Activated T-cell treated with anti-CD3 and anti-CD28 coated beads for 48 hours (primary cell): ENCODE measurements at regions not wholly inside any gene's neighbourhood (a gene's known extent, or its start where the extent isn't known, plus 50 kb on each side); places are given as distances from the start of the nearest gene placed in this dataset.

ENCODE experiments used
- DNase-seq: peaks from one replicate; pipeline ENCODE4 v3.0.0-alpha.2; 2020; ENCODE audit warnings: low read depth

GRCh38 chr9:86525182-86525581 is 171.0 kb upstream of the TUT7 start:
- no peak for DNase-seq

- DNase-seq = no peak
Measured at GRCh38 chr9:86521977-86522376, 167.8 kb upstream of the TUT7 start.

- no peak for DNase-seq
Measured at GRCh38 chr9:86521322-86521721, 167.1 kb upstream of the TUT7 start.

- DNase-seq = no peak
Measured at GRCh38 chr9:86519066-86519615, 164.9 kb upstream of the TUT7 start.

GRCh38 chr9:86517475-86517874 is 163.3 kb upstream of the TUT7 start:
- no peak for DNase-seq

GRCh38 chr9:86516564-86516963 is 162.4 kb upstream of the TUT7 start:
- no peak for DNase-seq

GRCh38 chr9:86515221-86515620 is 161.0 kb upstream of the TUT7 start:
- DNase-seq = no peak

GRCh38 chr9:86513429-86513828 is 159.2 kb upstream of the TUT7 start:
- no peak for DNase-seq

- DNase-seq = no peak
Measured at GRCh38 chr9:86512929-86513328, 158.7 kb upstream of the TUT7 start.

- DNase-seq = no peak
Measured at GRCh38 chr9:86511614-86512360, 157.6 kb upstream of the TUT7 start.

GRCh38 chr9:86508208-86508903 is 154.1 kb upstream of the TUT7 start:
- DNase-seq = no peak

- DNase-seq = no peak
Measured at GRCh38 chr9:86507212-86507630, 153.0 kb upstream of the TUT7 start.

- no peak for DNase-seq
Measured at GRCh38 chr9:86503942-86504341, 149.7 kb upstream of the TUT7 start.

- no peak for DNase-seq
Measured at GRCh38 chr9:86503314-86503713, 149.1 kb upstream of the TUT7 start.

- DNase-seq = no peak
Measured at GRCh38 chr9:86500667-86501435, 146.6 kb upstream of the TUT7 start.

- DNase-seq = no peak
Measured at GRCh38 chr9:86500031-86500430, 145.8 kb upstream of the TUT7 start.

- DNase-seq = no peak
Measured at GRCh38 chr9:86494644-86495111, 140.5 kb upstream of the TUT7 start.

- no peak for DNase-seq
Measured at GRCh38 chr9:86491468-86492266, 137.5 kb upstream of the TUT7 start.

GRCh38 chr9:86488794-86489193 is 134.6 kb upstream of the TUT7 start:
- DNase-seq = no peak

- no peak for DNase-seq
Measured at GRCh38 chr9:86488345-86488744, 134.1 kb upstream of the TUT7 start.

- no peak for DNase-seq
Measured at GRCh38 chr9:86487838-86488233, 133.6 kb upstream of the TUT7 start.
